Mesodermal cell (in vitro differentiated cells): ENCODE measurements at regions not wholly inside any gene's neighbourhood (a gene's known extent, or its start where the extent isn't known, plus 50 kb on each side); places are given as distances from the start of the nearest gene placed in this dataset.

Source experiments
- H3K27ac ChIP-seq: 2 replicates; pipeline ENCODE4 v1.7.0; 2013; ENCODE audit warnings: mild to moderate bottlenecking, low read depth, low read length, moderate library complexity; ENCODE audit not compliant: severe bottlenecking
- H3K36me3 ChIP-seq: 2 replicates; pipeline ENCODE4 v1.7.1; 2013; ENCODE audit warnings: mild to moderate bottlenecking, low read length, moderate library complexity; ENCODE audit not compliant: control insufficient read depth, insufficient read depth
- H3K4me1 ChIP-seq: one replicate; pipeline ENCODE4 v1.7.1; 2013; ENCODE audit warnings: mild to moderate bottlenecking, low read length; ENCODE audit not compliant: insufficient read depth, control insufficient read depth, poor library complexity, severe bottlenecking
- H3K4me3 ChIP-seq: 2 replicates; pipeline ENCODE4 v1.7.0; 2013; ENCODE audit warnings: low read length, control low read depth, mild to moderate bottlenecking; ENCODE audit not compliant: insufficient read depth, poor library complexity, severe bottlenecking; ENCODE audit errors: extremely low read depth
- H3K9me3 ChIP-seq: 2 replicates; pipeline ENCODE4 v1.7.1; 2013; ENCODE audit warnings: mild to moderate bottlenecking, low read length, moderate library complexity; ENCODE audit not compliant: control insufficient read depth
- WGBS, 2 experiments: methylation state at CpG; one replicate each; pipeline ENCODE4 v1.1.5; 2013; ENCODE audit warnings: missing lambda C conversion rate in 2 of 2; ENCODE audit not compliant: insufficient coverage in 2 of 2; 5-methylcytosine and 5-hydroxymethylcytosine counted together

GRCh38 chr21:15151385-15152103 lies 86.7 kb upstream of the NRIP1 start:
- Histone ChIP-seq H3K36me3 (no peaks in the 10 kb centered on the region), H3K4me1 (no peaks in the 10 kb centered on the region), H3K27ac (no peak overlapping the region), H3K9me3 (no peaks in the 10 kb centered on the region), H3K4me3 (no peak overlapping the region)
- WGBS, 2 experiments, result 91 to 100% methylated on average over 2 of the region's 4 CpGs

GRCh38 chr21:15152591-15152990 lies 87.8 kb upstream of the NRIP1 start:
- no peaks in the 10 kb centered on the region for H3K4me1 ChIP-seq
- 78 to 85% methylated on average over 3 of the region's 3 CpGs for WGBS, 2 experiments
- H3K4me3 ChIP-seq, result no peak overlapping the region
- no peaks in the 10 kb centered on the region for H3K36me3 ChIP-seq
- H3K9me3 ChIP-seq, result peaks cover 3% of the 10 kb centered on the region
- H3K27ac ChIP-seq, result no peak overlapping the region

- Histone ChIP-seq H3K36me3 (no peaks in the 10 kb centered on the region), H3K27ac (no peak overlapping the region), H3K9me3 (peaks cover 3% of the 10 kb centered on the region), H3K4me3 (no peak overlapping the region), H3K4me1 (no peaks in the 10 kb centered on the region)
- WGBS, 2 experiments, result 90 to 100% methylated on average over 1 of the region's 2 CpGs
These were observed 94.7 kb upstream of the NRIP1 start for GRCh38 chr21:15159382-15160020.

GRCh38 chr21:15160136-15160535 lies 95.3 kb upstream of the NRIP1 start:
- H3K4me1 ChIP-seq, result no peaks in the 10 kb centered on the region
- H3K36me3 ChIP-seq, result no peaks in the 10 kb centered on the region
- H3K27ac ChIP-seq, result no peak overlapping the region
- WGBS, 2 experiments, result no CpG with 5 or more reads among the region's 1 CpG
- peaks cover 3% of the 10 kb centered on the region for H3K9me3 ChIP-seq
- no peak overlapping the region for H3K4me3 ChIP-seq

GRCh38 chr21:15162921-15163320 lies 98.1 kb upstream of the NRIP1 start:
- 75 to 83% methylated on average over 2 of the region's 2 CpGs for WGBS, 2 experiments
- Histone ChIP-seq H3K4me1 (no peaks in the 10 kb centered on the region), H3K9me3 (no peaks in the 10 kb centered on the region), H3K36me3 (no peaks in the 10 kb centered on the region), H3K4me3 (no peak overlapping the region), H3K27ac (no peak overlapping the region)

- 93 to 98% methylated on average over 4 to 6 of the region's 9 CpGs for WGBS, 2 experiments
- Histone ChIP-seq H3K9me3 (no peaks in the 10 kb centered on the region), H3K4me3 (no peak overlapping the region), H3K36me3 (no peaks in the 10 kb centered on the region), H3K4me1 (no peaks in the 10 kb centered on the region), H3K27ac (no peak overlapping the region)
These were observed 99.5 kb upstream of the NRIP1 start for GRCh38 chr21:15164273-15164672.

GRCh38 chr21:15164678-15165303 lies 100.0 kb upstream of the NRIP1 start:
- H3K4me3 ChIP-seq, result no peak overlapping the region
- H3K4me1 ChIP-seq, result no peaks in the 10 kb centered on the region
- no peaks in the 10 kb centered on the region for H3K9me3 ChIP-seq
- no peak overlapping the region for H3K27ac ChIP-seq
- WGBS, 2 experiments, result 100% methylated on average over 1 of the region's 2 CpGs; no CpG with 5 or more reads in 1 of the 2 experiments
- H3K36me3 ChIP-seq, result no peaks in the 10 kb centered on the region

- Histone ChIP-seq H3K4me1 (no peaks in the 10 kb centered on the region), H3K9me3 (no peaks in the 10 kb centered on the region), H3K4me3 (no peak overlapping the region), H3K27ac (no peak overlapping the region), H3K36me3 (no peaks in the 10 kb centered on the region)
- WGBS, 2 experiments, result no CpG with 5 or more reads among the region's 2 CpGs
These were observed 105.8 kb upstream of the NRIP1 start for GRCh38 chr21:15170614-15171013.

GRCh38 chr21:15171546-15171945 lies 106.7 kb upstream of the NRIP1 start:
- 67 to 94% methylated on average over 1 to 3 of the region's 4 CpGs for WGBS, 2 experiments
- Histone ChIP-seq H3K4me3 (no peak overlapping the region), H3K4me1 (no peaks in the 10 kb centered on the region), H3K36me3 (no peaks in the 10 kb centered on the region), H3K27ac (no peak overlapping the region), H3K9me3 (no peaks in the 10 kb centered on the region)

- no peaks in the 10 kb centered on the region for H3K4me1 ChIP-seq
- WGBS, 2 experiments, result no CpG with 5 or more reads among the region's 3 CpGs
- no peaks in the 10 kb centered on the region for H3K36me3 ChIP-seq
- no peak overlapping the region for H3K4me3 ChIP-seq
- H3K27ac ChIP-seq, result no peak overlapping the region
- H3K9me3 ChIP-seq, result no peaks in the 10 kb centered on the region
These were observed 108.2 kb upstream of the NRIP1 start for GRCh38 chr21:15172963-15173362.

GRCh38 chr21:15174923-15175322 lies 110.1 kb upstream of the NRIP1 start:
- Histone ChIP-seq H3K9me3 (no peaks in the 10 kb centered on the region), H3K4me3 (no peak overlapping the region), H3K4me1 (no peaks in the 10 kb centered on the region), H3K36me3 (no peaks in the 10 kb centered on the region), H3K27ac (no peak overlapping the region)
- WGBS, 2 experiments, result 79 to 100% methylated on average over 2 of the region's 3 CpGs
